HEK293T (cell line): ENCODE measurements at regions not wholly inside any gene's neighbourhood (a gene's known extent, or its start where the extent isn't known, plus 50 kb on each side); places are given as distances from the start of the nearest gene placed in this dataset.
A peak's percentile ranks its signal among the peaks of the same experiment; 100 is the strongest.

Source experiments
- CTCF ChIA-PET: fragments of 350-600 bp; formaldehyde crosslinking; extraction: SDS; loops from one replicate; lab custom pipeline; 2021; ENCODE audit warnings: antibody characterized with exemption, inconsistent platforms; lab: Yijun Ruan, JAX
- POLR2A ChIA-PET: fragments of 350-600 bp; formaldehyde crosslinking; extraction: SDS; loops from one replicate; lab custom pipeline; 2020; ENCODE audit warnings: antibody characterized with exemption, inconsistent platforms; lab: Yijun Ruan, JAX
- DNase-seq: peaks from one replicate; pipeline ENCODE4 v3.0.0; 2012; ENCODE audit warnings: mixed read lengths; ENCODE audit errors: extremely low spot score
- ARNT ChIP-seq: fragments of 450-650 bp; IDR thresholded peaks from 2 replicates; pipeline ENCODE4 v1.6.1; 2017; ENCODE audit warnings: mild to moderate bottlenecking
- BHLHE40 ChIP-seq: fragments of 450-650 bp; IDR thresholded peaks from 2 replicates; pipeline ENCODE4 v1.6.1; 2016; ENCODE audit warnings: mild to moderate bottlenecking, moderate library complexity, borderline replicate concordance
- CTBP1 ChIP-seq: fragments of 450-650 bp; IDR thresholded peaks from 2 replicates; pipeline ENCODE4 v1.6.1; 2016; ENCODE audit warnings: borderline replicate concordance
- ELF4 ChIP-seq: fragments of 450-650 bp; IDR thresholded peaks from 2 replicates; pipeline ENCODE4 v1.6.1; 2017; ENCODE audit warnings: antibody characterized with exemption
- FOXA1 ChIP-seq: fragments of 450-650 bp; IDR thresholded peaks from 2 replicates; pipeline ENCODE4 v1.6.1; 2016; ENCODE audit warnings: mild to moderate bottlenecking
- FOXK2 ChIP-seq: fragments of 450-650 bp; IDR thresholded peaks from 2 replicates; pipeline ENCODE4 v1.6.1; 2016; ENCODE audit warnings: mild to moderate bottlenecking
- FOXM1 ChIP-seq: fragments of 450-650 bp; IDR thresholded peaks from 2 replicates; pipeline ENCODE4 v1.6.1; 2017; ENCODE audit warnings: mild to moderate bottlenecking, borderline replicate concordance
- HDGF ChIP-seq: fragments of 450-650 bp; IDR thresholded peaks from 2 replicates; pipeline ENCODE4 v1.6.1; 2017; ENCODE audit warnings: antibody characterized with exemption, borderline replicate concordance
- L3MBTL2 ChIP-seq: fragments of 450-650 bp; conservative IDR thresholded peaks from 2 replicates; pipeline ENCODE4 v1.6.1; 2016; ENCODE audit warnings: mild to moderate bottlenecking
- LEF1 ChIP-seq: fragments of 450-650 bp; IDR thresholded peaks from 2 replicates; pipeline ENCODE4 v1.6.1; 2017; ENCODE audit warnings: mild to moderate bottlenecking, borderline replicate concordance
- NFRKB ChIP-seq: fragments of 450-650 bp; IDR thresholded peaks from 2 replicates; pipeline ENCODE4 v1.6.1; 2016; ENCODE audit warnings: mild to moderate bottlenecking, moderate library complexity
- SP1 ChIP-seq: fragments of 450-650 bp; IDR thresholded peaks from 2 replicates; pipeline ENCODE4 v1.6.1; 2017
- SUZ12 ChIP-seq: fragments of 450-650 bp; IDR thresholded peaks from 2 replicates; pipeline ENCODE4 v1.6.1; 2016; ENCODE audit warnings: mild to moderate bottlenecking
- TARDBP ChIP-seq: fragments of 450-650 bp; IDR thresholded peaks from 2 replicates; pipeline ENCODE4 v1.6.1; 2016
- ZNF384 ChIP-seq: fragments of 450-650 bp; IDR thresholded peaks from 2 replicates; pipeline ENCODE4 v1.6.1; 2016
- TF ChIP-seq, protein P1 (sequence below): fragments of 450-650 bp; IDR thresholded peaks from 2 replicates; pipeline ENCODE4 v1.6.1; 2016

DNA sequence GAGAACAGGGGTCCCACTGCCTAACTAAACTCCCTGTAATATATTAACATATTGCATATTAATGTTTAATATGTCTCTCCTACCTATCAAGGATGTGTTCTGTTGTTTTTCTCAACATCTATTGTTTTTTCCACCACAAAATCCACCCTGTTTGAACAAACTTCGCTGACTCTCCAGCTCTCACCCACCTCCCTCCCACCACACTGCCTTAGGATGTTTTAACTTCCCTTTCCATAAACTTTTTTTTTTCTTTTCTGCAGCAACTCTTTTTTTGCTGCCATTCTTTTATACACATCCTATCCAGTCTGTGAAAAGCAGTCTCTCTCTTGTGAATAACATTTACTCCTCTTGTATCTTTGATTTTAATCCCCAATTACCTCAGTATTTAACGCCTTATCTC lies 226.1 kb downstream of the PCDH7 start:
- ChIA-PET CTCF (interaction anchor here (0.6 kb wide), 1 partner anchor 1523 kb away, joined by 5 read pairs; no protein-coding TSS in a partner anchor), POLR2A (no interaction called here)
- no peak for TF ChIP-seq L3MBTL2
- TF ChIP-seq NFRKB: no peak
- no peak for TF ChIP-seq SUZ12
- no peak for TF ChIP-seq BHLHE40
- TF ChIP-seq LEF1: no peak
- TF ChIP-seq ELF4: no peak
- TF ChIP-seq, protein P1, sequence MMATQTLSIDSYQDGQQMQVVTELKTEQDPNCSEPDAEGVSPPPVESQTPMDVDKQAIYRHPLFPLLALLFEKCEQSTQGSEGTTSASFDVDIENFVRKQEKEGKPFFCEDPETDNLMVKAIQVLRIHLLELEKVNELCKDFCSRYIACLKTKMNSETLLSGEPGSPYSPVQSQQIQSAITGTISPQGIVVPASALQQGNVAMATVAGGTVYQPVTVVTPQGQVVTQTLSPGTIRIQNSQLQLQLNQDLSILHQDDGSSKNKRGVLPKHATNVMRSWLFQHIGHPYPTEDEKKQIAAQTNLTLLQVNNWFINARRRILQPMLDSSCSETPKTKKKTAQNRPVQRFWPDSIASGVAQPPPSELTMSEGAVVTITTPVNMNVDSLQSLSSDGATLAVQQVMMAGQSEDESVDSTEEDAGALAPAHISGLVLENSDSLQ: no peak
- no peak for TF ChIP-seq TARDBP
- no peak for TF ChIP-seq SP1
- TF ChIP-seq HDGF: no peak
- no peak for TF ChIP-seq CTBP1
- no peak for TF ChIP-seq FOXK2
- TF ChIP-seq FOXA1: no peak
- DNase-seq: no peak

- ChIA-PET CTCF (no interaction called here), POLR2A (no interaction called here)
- TF ChIP-seq SP1: no peak
- TF ChIP-seq ELF4: no peak
- TF ChIP-seq ARNT: no peak
- no peak for TF ChIP-seq BHLHE40
- no peak for DNase-seq
Measured at GRCh38 chr4:30948653-30949052, 228.5 kb downstream of the PCDH7 start.

GRCh38 chr4:30950737-30951136 lies 230.6 kb downstream of the PCDH7 start:
- CTCF ChIA-PET: interaction anchor here (0.5 to 1.2 kb wide), 3 partner anchors 94 to 235 kb away, joined by 3 to 4 read pairs (median 3); no protein-coding TSS in a partner anchor
- DNase-seq: peak; percentile 22
- POLR2A ChIA-PET: interaction anchor here (0.7 to 1.2 kb wide), 2 partner anchors 227 to 233 kb away, joined by 3 to 5 read pairs; no protein-coding TSS in a partner anchor
- peak; percentile 72; the same call in 1 of the 2 replicates for TF ChIP-seq CTBP1
- no peak for TF ChIP-seq LEF1
- TF ChIP-seq, protein P1: peak; percentile 77

GRCh38 chr4:30952526-30953219 lies 232.5 kb downstream of the PCDH7 start:
- CTCF ChIA-PET: no interaction called here
- DNase-seq: no peak
- POLR2A ChIA-PET: interaction anchor here (1.8 kb wide), 1 partner anchor 234 kb away, joined by 4 read pairs; no protein-coding TSS in a partner anchor
- TF ChIP-seq NFRKB (no peak), L3MBTL2 (no peak), CTBP1 (no peak)

GRCh38 chr4:30953799-30954198 lies 233.6 kb downstream of the PCDH7 start:
- no peak for TF ChIP-seq FOXM1
- no peak for TF ChIP-seq SP1
- no peak for TF ChIP-seq FOXK2
- TF ChIP-seq, protein P1: peak; percentile 96
- TF ChIP-seq ARNT: 0 out of 2 replicates have a peak, but pooled peaks have one; percentile 5
- TF ChIP-seq HDGF: no peak
- TF ChIP-seq TARDBP: no peak
- TF ChIP-seq CTBP1: peak; percentile 64; the same call in 1 of the 2 replicates
- no peak for TF ChIP-seq ZNF384
- no peak for DNase-seq
- ChIA-PET CTCF (no interaction called here), POLR2A (interaction anchor here (1.8 kb wide), 1 partner anchor 235 kb away, joined by 4 read pairs; no protein-coding TSS in a partner anchor)

- ChIA-PET POLR2A (no interaction called here), CTCF (no interaction called here)
- TF ChIP-seq ARNT: no peak
- no peak for TF ChIP-seq FOXM1
- no peak for TF ChIP-seq SP1
- no peak for TF ChIP-seq ZNF384
- TF ChIP-seq SUZ12: no peak
- no peak for TF ChIP-seq NFRKB
- no peak for TF ChIP-seq TARDBP
- TF ChIP-seq, protein P1: no peak
- TF ChIP-seq CTBP1: no peak
- TF ChIP-seq BHLHE40: no peak
- no peak for TF ChIP-seq FOXK2
- no peak for TF ChIP-seq HDGF
- no peak for TF ChIP-seq ELF4
- no peak for TF ChIP-seq L3MBTL2
- no peak for TF ChIP-seq FOXA1
- TF ChIP-seq LEF1: no peak
- DNase-seq: no peak
Measured at GRCh38 chr4:30956916-30957315, 236.7 kb downstream of the PCDH7 start.
